ENCODE measurements at regions not wholly inside any gene's neighbourhood (a gene's known extent, or its start where the extent isn't known, plus 50 kb on each side); places are given as distances from the start of the nearest gene placed in this dataset.

GRCh38 chr3:76474632-76475031 lies 565.3 kb upstream of the ROBO2 start:
- Histone ChIP-seq H3K4ac (ENCODE audit: low read depth in 1 of 2, low read length in 2 of 2) (no peak overlapping the region), H2BK15ac (ENCODE audit: low read depth, poor library complexity, severe bottlenecking) (no peak overlapping the region), H3K9me3 (ENCODE audit: control insufficient read depth, low read length) (peaks cover 5% of the 10 kb centered on the region), H3K27ac (ENCODE audit: low read length, poor library complexity, severe bottlenecking) (no peak overlapping the region), H3K4me3 (ENCODE audit: insufficient read depth in 1 of 2, low read depth in 1 of 2, low read length in 2 of 2) (no peak overlapping the region), H3K14ac (ENCODE audit: low read length in 2 of 2) (no peak overlapping the region), H3K9ac (ENCODE audit: low read length) (no peak overlapping the region), H2BK12ac (ENCODE audit: low read length in 2 of 2) (no peak overlapping the region), H2BK5ac (ENCODE audit: low read depth, low read length, poor library complexity, severe bottlenecking) (no peak overlapping the region), H2BK120ac (ENCODE audit: low read depth, low read length) (no peak overlapping the region), H2AFZ (ENCODE audit: low read depth, low read length) (no peak overlapping the region), H4K8ac (ENCODE audit: low read length) (no peak overlapping the region), H3K4me1 (ENCODE audit: control insufficient read depth, insufficient read depth, low read depth, low read length) (peaks cover 4% of the 10 kb centered on the region), H3K4me2 (ENCODE audit: low read length, poor library complexity, severe bottlenecking) (no peak overlapping the region), H3K36me3 (ENCODE audit: control insufficient read depth in 1 of 2, insufficient read depth in 2 of 2, low read depth in 1 of 2, low read length in 2 of 2) (no peaks in the 10 kb centered on the region), H3K79me1 (replicated peaks; ENCODE audit: low read length, poor library complexity, severe bottlenecking) (no peaks in the 10 kb centered on the region), H3K23ac (ENCODE audit: low read length in 2 of 2) (no peak overlapping the region), H3K27me3 (ENCODE audit: control insufficient read depth in 1 of 2, insufficient read depth in 1 of 2, low read length in 2 of 2) (no peaks in the 10 kb centered on the region), H4K91ac (ENCODE audit: low read length) (no peak overlapping the region), H2AK5ac (ENCODE audit: low read length, severe bottlenecking) (no peak overlapping the region), H3K18ac (ENCODE audit: low read depth in 1 of 2, low read length in 2 of 2) (no peak overlapping the region)
- whole genome bisulfite sequencing, result 94% methylated on average over 9 of the region's 9 CpGs
- no peak for DNase-seq

GRCh38 chr3:76479161-76479650 lies 560.7 kb upstream of the ROBO2 start:
- H3K27me3 ChIP-seq (ENCODE audit: control insufficient read depth in 1 of 2, insufficient read depth in 1 of 2, low read length in 2 of 2), result no peaks in the 10 kb centered on the region
- no peak overlapping the region for H2AK5ac ChIP-seq (ENCODE audit: low read length, severe bottlenecking)
- no peak overlapping the region for H3K27ac ChIP-seq (ENCODE audit: low read length, poor library complexity, severe bottlenecking)
- no peak overlapping the region for H2BK120ac ChIP-seq (ENCODE audit: low read depth, low read length)
- WGBS, result no CpG with 5 or more reads among the region's 1 CpG
- no peak overlapping the region for H3K4me2 ChIP-seq (ENCODE audit: low read length, poor library complexity, severe bottlenecking)
- H3K18ac ChIP-seq (ENCODE audit: low read depth in 1 of 2, low read length in 2 of 2), result no peak overlapping the region
- H2BK5ac ChIP-seq (ENCODE audit: low read depth, low read length, poor library complexity, severe bottlenecking), result no peak overlapping the region
- no peak overlapping the region for H3K4ac ChIP-seq (ENCODE audit: low read depth in 1 of 2, low read length in 2 of 2)
- H2BK12ac ChIP-seq (ENCODE audit: low read length in 2 of 2), result no peak overlapping the region
- H3K9me3 ChIP-seq (ENCODE audit: control insufficient read depth, low read length), result peaks cover 3% of the 10 kb centered on the region
- H3K79me1 ChIP-seq (replicated peaks; ENCODE audit: low read length, poor library complexity, severe bottlenecking), result no peaks in the 10 kb centered on the region
- H2BK15ac ChIP-seq (ENCODE audit: low read depth, poor library complexity, severe bottlenecking), result no peak overlapping the region
- H4K91ac ChIP-seq (ENCODE audit: low read length), result no peak overlapping the region
- no peak overlapping the region for H3K4me3 ChIP-seq (ENCODE audit: insufficient read depth in 1 of 2, low read depth in 1 of 2, low read length in 2 of 2)
- DNase-seq, result no peak
- H2AFZ ChIP-seq (ENCODE audit: low read depth, low read length), result no peak overlapping the region
- H3K23ac ChIP-seq (ENCODE audit: low read length in 2 of 2), result no peak overlapping the region
- no peak overlapping the region for H3K14ac ChIP-seq (ENCODE audit: low read length in 2 of 2)
- H3K36me3 ChIP-seq (ENCODE audit: control insufficient read depth in 1 of 2, insufficient read depth in 2 of 2, low read depth in 1 of 2, low read length in 2 of 2), result no peaks in the 10 kb centered on the region
- no peak overlapping the region for H3K9ac ChIP-seq (ENCODE audit: low read length)
- no peak overlapping the region for H4K8ac ChIP-seq (ENCODE audit: low read length)
- H3K4me1 ChIP-seq (ENCODE audit: control insufficient read depth, insufficient read depth, low read depth, low read length), result peaks cover 4% of the 10 kb centered on the region

GRCh38 chr3:76482510-76482909 lies 557.4 kb upstream of the ROBO2 start:
- H3K18ac ChIP-seq (ENCODE audit: low read depth in 1 of 2, low read length in 2 of 2), result no peak overlapping the region
- no peak overlapping the region for H2BK120ac ChIP-seq (ENCODE audit: low read depth, low read length)
- H2BK12ac ChIP-seq (ENCODE audit: low read length in 2 of 2), result no peak overlapping the region
- H3K36me3 ChIP-seq (ENCODE audit: control insufficient read depth in 1 of 2, insufficient read depth in 2 of 2, low read depth in 1 of 2, low read length in 2 of 2), result no peaks in the 10 kb centered on the region
- no peak overlapping the region for H3K23ac ChIP-seq (ENCODE audit: low read length in 2 of 2)
- H2BK15ac ChIP-seq (ENCODE audit: low read depth, poor library complexity, severe bottlenecking), result no peak overlapping the region
- H2BK5ac ChIP-seq (ENCODE audit: low read depth, low read length, poor library complexity, severe bottlenecking), result no peak overlapping the region
- H4K8ac ChIP-seq (ENCODE audit: low read length), result no peak overlapping the region
- no peak for DNase-seq
- peaks cover 3% of the 10 kb centered on the region for H3K9me3 ChIP-seq (ENCODE audit: control insufficient read depth, low read length)
- no peak overlapping the region for H3K4ac ChIP-seq (ENCODE audit: low read depth in 1 of 2, low read length in 2 of 2)
- H3K4me3 ChIP-seq (ENCODE audit: insufficient read depth in 1 of 2, low read depth in 1 of 2, low read length in 2 of 2), result no peak overlapping the region
- H3K27me3 ChIP-seq (ENCODE audit: control insufficient read depth in 1 of 2, insufficient read depth in 1 of 2, low read length in 2 of 2), result no peaks in the 10 kb centered on the region
- H3K79me1 ChIP-seq (replicated peaks; ENCODE audit: low read length, poor library complexity, severe bottlenecking), result no peaks in the 10 kb centered on the region
- no peak overlapping the region for H4K91ac ChIP-seq (ENCODE audit: low read length)
- no peak overlapping the region for H3K27ac ChIP-seq (ENCODE audit: low read length, poor library complexity, severe bottlenecking)
- H2AFZ ChIP-seq (ENCODE audit: low read depth, low read length), result no peak overlapping the region
- H3K9ac ChIP-seq (ENCODE audit: low read length), result no peak overlapping the region
- no peaks in the 10 kb centered on the region for H3K4me1 ChIP-seq (ENCODE audit: control insufficient read depth, insufficient read depth, low read depth, low read length)
- no peak overlapping the region for H3K14ac ChIP-seq (ENCODE audit: low read length in 2 of 2)
- 100% methylated on average over 3 of the region's 4 CpGs for WGBS
- H3K4me2 ChIP-seq (ENCODE audit: low read length, poor library complexity, severe bottlenecking), result no peak overlapping the region
- no peak overlapping the region for H2AK5ac ChIP-seq (ENCODE audit: low read length, severe bottlenecking)

- Histone ChIP-seq H2BK12ac (ENCODE audit: low read length in 2 of 2) (no peak overlapping the region), H4K8ac (ENCODE audit: low read length) (no peak overlapping the region), H3K27me3 (ENCODE audit: control insufficient read depth in 1 of 2, insufficient read depth in 1 of 2, low read length in 2 of 2) (no peaks in the 10 kb centered on the region), H3K27ac (ENCODE audit: low read length, poor library complexity, severe bottlenecking) (peak overlapping the region; percentile 36), H3K4ac (ENCODE audit: low read depth in 1 of 2, low read length in 2 of 2) (no peak overlapping the region), H2AK5ac (ENCODE audit: low read length, severe bottlenecking) (no peak overlapping the region), H3K36me3 (ENCODE audit: control insufficient read depth in 1 of 2, insufficient read depth in 2 of 2, low read depth in 1 of 2, low read length in 2 of 2) (no peaks in the 10 kb centered on the region), H3K9ac (ENCODE audit: low read length) (no peak overlapping the region), H4K91ac (ENCODE audit: low read length) (no peak overlapping the region), H2AFZ (ENCODE audit: low read depth, low read length) (no peak overlapping the region), H3K79me1 (replicated peaks; ENCODE audit: low read length, poor library complexity, severe bottlenecking) (no peaks in the 10 kb centered on the region), H3K9me3 (ENCODE audit: control insufficient read depth, low read length) (peaks cover 3% of the 10 kb centered on the region), H3K23ac (ENCODE audit: low read length in 2 of 2) (no peak overlapping the region), H2BK5ac (ENCODE audit: low read depth, low read length, poor library complexity, severe bottlenecking) (no peak overlapping the region), H3K4me1 (ENCODE audit: control insufficient read depth, insufficient read depth, low read depth, low read length) (no peaks in the 10 kb centered on the region), H2BK15ac (ENCODE audit: low read depth, poor library complexity, severe bottlenecking) (no peak overlapping the region), H2BK120ac (ENCODE audit: low read depth, low read length) (no peak overlapping the region), H3K14ac (ENCODE audit: low read length in 2 of 2) (no peak overlapping the region), H3K4me3 (ENCODE audit: insufficient read depth in 1 of 2, low read depth in 1 of 2, low read length in 2 of 2) (no peak overlapping the region), H3K4me2 (ENCODE audit: low read length, poor library complexity, severe bottlenecking) (no peak overlapping the region), H3K18ac (ENCODE audit: low read depth in 1 of 2, low read length in 2 of 2) (no peak overlapping the region)
- 15% methylated on average over 3 of the region's 3 CpGs for WGBS
- peak; percentile 33 for DNase-seq
Measured at GRCh38 chr3:76487446-76487845, 552.5 kb upstream of the ROBO2 start.

Measured in mesenchymal stem cell (in vitro differentiated cells and primary cell).